Bronchial epithelial cell (primary cell): ENCODE measurements at regions not wholly inside any gene's neighbourhood (a gene's known extent, or its start where the extent isn't known, plus 50 kb on each side); places are given as distances from the start of the nearest gene placed in this dataset.

ENCODE experiments used
- DNase-seq: peaks from one replicate; pipeline ENCODE4 v3.0.0-alpha.2; 2010; ENCODE audit warnings: low read depth
- FAIRE-seq: peaks from 2 replicates; lab custom pipeline; 2011; peaks lifted over from hg19 to GRCh38; lab: Jason Lieb, UNC
- H3K27me3 ChIP-seq: 2 replicates; pipeline ENCODE4 v1.5.1; 2011; ENCODE audit warnings: low read length; ENCODE audit not compliant: control insufficient read depth, insufficient read depth
- H3K36me3 ChIP-seq: 2 replicates; pipeline ENCODE4 v1.5.1; 2011; ENCODE audit warnings: low read length; ENCODE audit not compliant: control insufficient read depth, insufficient read depth
- H3K4me3 ChIP-seq: 2 replicates; pipeline ENCODE4 v1.5.1; 2011; ENCODE audit warnings: mild to moderate bottlenecking, low read depth, low read length, control low read depth
- TF ChIP-seq, protein P1 (sequence below): IDR thresholded peaks from 2 replicates; pipeline ENCODE4 v1.5.1; 2011; ENCODE audit warnings: mild to moderate bottlenecking, moderate library complexity, low read length, control low read depth, inconsistent platforms; ENCODE audit not compliant: insufficient read depth, severe bottlenecking

DNA sequence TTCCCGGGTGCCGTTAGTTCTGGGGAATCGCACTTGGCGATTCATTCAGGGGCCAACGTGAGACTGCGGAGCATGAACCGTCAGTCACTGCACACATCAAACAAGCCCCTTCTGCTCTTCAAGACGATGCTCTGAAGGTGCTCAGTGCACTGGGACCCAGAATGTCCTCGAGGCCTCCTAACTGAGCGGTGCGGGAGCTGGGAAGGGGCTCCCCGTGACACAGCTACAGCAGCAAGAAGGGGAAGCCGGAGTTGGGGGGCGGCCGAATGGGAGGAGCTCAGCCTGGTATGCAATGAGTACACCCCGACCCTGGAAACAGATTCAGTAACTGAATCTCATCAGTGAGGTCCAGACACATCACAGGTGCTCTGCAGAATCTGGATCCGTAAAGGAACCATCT, 150.8 kb downstream of the SHANK2 start:
- TF ChIP-seq, protein P1, sequence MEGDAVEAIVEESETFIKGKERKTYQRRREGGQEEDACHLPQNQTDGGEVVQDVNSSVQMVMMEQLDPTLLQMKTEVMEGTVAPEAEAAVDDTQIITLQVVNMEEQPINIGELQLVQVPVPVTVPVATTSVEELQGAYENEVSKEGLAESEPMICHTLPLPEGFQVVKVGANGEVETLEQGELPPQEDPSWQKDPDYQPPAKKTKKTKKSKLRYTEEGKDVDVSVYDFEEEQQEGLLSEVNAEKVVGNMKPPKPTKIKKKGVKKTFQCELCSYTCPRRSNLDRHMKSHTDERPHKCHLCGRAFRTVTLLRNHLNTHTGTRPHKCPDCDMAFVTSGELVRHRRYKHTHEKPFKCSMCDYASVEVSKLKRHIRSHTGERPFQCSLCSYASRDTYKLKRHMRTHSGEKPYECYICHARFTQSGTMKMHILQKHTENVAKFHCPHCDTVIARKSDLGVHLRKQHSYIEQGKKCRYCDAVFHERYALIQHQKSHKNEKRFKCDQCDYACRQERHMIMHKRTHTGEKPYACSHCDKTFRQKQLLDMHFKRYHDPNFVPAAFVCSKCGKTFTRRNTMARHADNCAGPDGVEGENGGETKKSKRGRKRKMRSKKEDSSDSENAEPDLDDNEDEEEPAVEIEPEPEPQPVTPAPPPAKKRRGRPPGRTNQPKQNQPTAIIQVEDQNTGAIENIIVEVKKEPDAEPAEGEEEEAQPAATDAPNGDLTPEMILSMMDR = no peak
- DNase-seq = no peak
- Histone ChIP-seq H3K27me3 (no peaks in the 10 kb centered on the region), H3K36me3 (no peaks in the 10 kb centered on the region), H3K4me3 (no peak overlapping the region)
- FAIRE-seq = no peak

DNA sequence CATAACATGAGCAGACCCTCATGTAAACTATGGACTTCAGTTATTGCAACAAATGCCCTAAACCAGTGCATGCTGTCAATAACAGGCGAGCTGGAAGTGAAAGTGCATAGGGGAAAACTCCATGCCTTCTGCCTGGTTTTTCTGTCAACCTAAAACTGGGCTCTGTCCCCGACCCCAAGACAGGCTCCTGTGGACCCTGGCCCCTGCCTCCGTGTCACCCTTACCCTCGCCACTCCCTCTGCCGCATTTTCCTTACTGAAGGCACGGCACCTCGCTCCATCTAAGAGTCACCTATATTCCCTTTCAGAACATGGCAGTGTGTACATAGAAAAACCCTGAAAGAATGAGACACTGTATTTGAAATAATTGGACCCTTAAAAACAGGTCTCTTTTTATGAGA, 151.3 kb downstream of the SHANK2 start:
- FAIRE-seq = no peak
- TF ChIP-seq, protein P1 = no peak
- no peaks in the 10 kb centered on the region for H3K27me3 ChIP-seq
- no peaks in the 10 kb centered on the region for H3K36me3 ChIP-seq
- no peak overlapping the region for H3K4me3 ChIP-seq
- DNase-seq = no peak

DNA sequence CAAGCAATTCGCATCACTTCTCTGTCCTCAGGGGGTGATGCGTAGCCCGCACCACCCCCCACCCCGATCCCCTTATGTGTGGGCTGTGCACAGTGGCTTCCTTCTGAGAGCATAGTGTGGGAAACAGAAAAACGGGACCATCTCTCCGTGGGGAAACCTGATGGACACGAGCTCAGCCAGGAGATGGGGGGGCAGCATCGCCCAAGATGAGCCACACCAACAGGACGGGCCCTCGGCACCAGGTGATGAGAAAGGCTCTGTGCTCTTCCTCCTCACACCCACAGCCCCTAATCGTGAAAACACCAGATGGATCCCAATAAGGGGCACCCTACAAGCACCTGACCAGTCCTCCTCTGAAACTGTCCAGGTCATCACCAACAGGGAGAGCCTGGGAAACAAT, 153.6 kb downstream of the SHANK2 start:
- no peaks in the 10 kb centered on the region for H3K27me3 ChIP-seq
- FAIRE-seq = no peak
- no peak for DNase-seq
- no peak overlapping the region for H3K4me3 ChIP-seq
- H3K36me3 ChIP-seq = no peaks in the 10 kb centered on the region
- TF ChIP-seq, protein P1 = no peak

DNA sequence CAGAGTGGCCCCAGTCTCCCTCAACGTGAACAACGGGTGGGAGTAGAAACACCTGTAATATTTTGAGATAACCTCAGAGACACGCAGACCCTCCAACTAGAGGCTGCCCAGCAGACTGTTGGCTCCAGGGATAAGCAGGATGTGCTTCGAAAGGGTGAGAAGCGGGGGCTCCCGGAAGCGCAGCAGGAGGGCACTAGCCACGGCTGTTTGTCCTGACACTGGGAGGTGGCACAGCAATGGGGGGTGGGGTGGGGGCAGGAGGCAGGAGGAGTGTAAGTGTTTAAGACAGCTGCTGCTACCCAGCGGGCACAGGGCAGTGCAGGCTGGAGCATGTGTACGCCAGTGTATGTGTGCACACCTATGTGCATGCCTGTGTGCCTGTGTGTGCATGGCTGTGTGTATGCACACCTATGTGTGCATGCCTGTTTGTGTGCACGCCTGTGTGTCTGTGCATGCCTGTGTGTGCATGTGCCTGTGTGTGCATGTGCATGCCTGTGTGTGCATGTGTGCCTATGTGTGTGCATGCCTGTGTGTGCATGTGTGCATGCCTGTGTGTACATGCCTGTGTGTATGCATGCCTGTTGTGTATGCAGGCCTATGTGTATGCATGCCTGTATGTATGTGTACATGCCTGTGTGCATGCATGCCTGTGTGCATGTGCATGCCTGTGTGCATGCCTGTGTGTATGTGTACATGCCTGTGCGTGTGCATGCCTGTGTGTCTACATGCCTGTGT, 154.7 kb downstream of the SHANK2 start:
- Histone ChIP-seq H3K36me3 (no peaks in the 10 kb centered on the region), H3K4me3 (no peak overlapping the region), H3K27me3 (no peaks in the 10 kb centered on the region)
- FAIRE-seq (peak; percentile 99), DNase-seq (no peak)
- TF ChIP-seq, protein P1 = no peak

DNA sequence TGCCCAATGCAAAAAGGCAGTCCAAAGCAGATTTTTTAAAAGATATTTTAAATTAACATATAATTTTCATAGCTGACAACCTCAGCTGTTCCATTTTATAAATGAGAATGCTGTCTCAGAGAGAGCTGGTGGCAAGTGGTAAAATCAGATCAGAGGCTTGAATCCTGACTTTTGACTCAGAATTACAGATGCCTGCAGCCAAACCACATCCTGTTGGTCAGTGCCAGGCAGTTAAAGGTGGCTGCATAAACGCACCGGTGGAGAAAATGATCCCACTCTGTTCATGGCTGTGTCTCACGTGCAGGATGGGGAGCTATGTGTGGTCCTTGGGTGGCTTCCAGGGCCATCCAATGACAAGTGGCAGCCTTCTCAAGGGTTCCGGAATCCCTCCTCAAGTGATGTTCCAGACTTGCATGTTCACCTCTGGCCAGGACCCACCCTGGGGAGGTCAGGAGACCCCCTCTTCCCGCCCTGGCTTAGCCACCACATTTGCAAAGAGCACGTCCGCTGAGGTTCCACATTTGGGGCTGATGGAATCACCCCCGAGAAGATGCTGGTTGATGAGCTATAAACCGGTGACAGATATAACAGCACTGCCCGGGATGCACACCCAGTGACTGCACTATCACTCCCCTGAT, 155.5 kb downstream of the SHANK2 start:
- TF ChIP-seq, protein P1 = no peak
- Histone ChIP-seq H3K4me3 (no peak overlapping the region), H3K27me3 (no peaks in the 10 kb centered on the region), H3K36me3 (no peaks in the 10 kb centered on the region)
- peak; percentile 82 for FAIRE-seq
- DNase-seq = peak; percentile 10
